ENCODE measurements at regions not wholly inside any gene's neighbourhood (a gene's known extent, or its start where the extent isn't known, plus 50 kb on each side); places are given as distances from the start of the nearest gene placed in this dataset.

DNA sequence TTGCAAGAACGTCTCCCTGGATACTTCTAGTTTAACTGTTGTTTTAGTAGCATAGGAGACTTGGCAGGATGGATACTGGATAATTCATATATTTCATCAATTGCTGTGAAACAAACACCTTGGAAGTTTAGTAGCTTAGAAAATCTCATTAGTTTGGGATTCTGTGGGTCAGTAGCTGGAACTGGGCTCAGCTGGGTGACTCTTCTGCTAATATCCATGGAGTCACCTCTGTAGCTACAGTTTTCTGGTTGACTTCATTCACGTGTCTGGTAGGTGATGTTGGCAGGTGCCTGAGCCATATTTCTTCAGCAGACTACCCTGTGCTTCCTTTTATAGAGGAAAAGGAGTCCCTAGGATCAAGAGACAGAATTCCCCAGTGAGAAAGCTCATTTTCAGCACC is 208.9 kb upstream of the PFKP start:
- no peak for DNase-seq (ENCODE audit: low read depth)

- no peak for DNase-seq (ENCODE audit: low read depth)
Observed at GRCh38 chr10:2856598-2856997, 210.8 kb upstream of the PFKP start.

DNA sequence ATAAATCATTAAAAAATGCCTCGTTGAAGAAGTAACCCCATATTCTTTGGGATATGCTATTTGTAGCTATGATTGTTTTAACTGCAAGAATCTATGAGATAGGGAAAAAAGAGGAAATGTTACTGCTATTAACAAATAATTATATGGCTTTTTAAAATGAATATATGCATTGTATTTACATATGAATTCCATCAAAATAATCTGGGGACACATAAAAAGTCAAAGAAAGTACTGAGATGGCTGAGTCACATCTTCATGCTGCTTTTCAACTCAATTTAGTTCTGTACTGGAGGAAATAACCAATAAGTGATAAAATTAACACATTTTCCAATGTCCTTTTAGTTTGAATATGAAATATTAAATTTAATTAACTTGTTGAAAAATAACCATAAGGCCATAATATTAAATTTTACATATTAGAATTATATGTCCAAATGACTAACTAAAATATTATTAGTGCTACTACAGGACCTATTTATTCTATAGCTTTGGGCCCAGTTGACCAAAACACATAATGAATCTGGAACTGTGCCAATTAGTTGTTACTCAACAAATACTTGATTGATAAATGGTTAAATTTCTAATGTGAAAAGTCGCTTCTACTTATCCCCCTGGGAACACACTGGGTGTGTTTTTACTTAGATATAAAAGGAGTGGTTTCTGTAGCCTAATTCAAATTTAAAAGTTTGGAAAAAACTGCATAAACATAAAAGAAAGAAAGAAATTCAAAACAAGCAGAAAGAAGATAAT is 214.6 kb upstream of the PFKP start:
- no peak for DNase-seq (ENCODE audit: low read depth)

DNA sequence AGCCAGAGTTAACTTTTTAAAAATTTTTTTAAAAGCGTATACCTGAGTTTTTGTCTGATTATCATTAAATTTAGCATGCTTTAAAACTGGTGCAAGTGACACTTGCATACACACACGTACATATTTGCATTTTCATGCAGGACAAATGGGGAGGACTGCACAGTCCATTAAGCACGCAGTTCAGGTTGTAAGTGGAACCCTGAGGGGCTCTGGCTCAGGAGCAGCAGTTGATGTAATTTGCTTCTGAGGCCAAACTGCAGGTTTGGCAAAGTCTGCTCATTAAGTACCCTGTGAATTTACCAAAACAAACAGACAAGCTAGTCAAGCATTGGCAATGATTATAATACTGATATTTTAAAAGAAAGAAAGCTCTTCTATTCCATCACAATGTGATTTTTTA is 215.8 kb upstream of the PFKP start:
- DNase-seq (ENCODE audit: low read depth), result no peak

GRCh38 chr10:2850202-2850601 is 217.1 kb upstream of the PFKP start:
- DNase-seq (ENCODE audit: low read depth), result no peak

GRCh38 chr10:2844925-2845324 is 222.4 kb upstream of the PFKP start:
- no peak for DNase-seq (ENCODE audit: low read depth)

GRCh38 chr10:2839081-2839725 is 228.1 kb upstream of the PFKP start:
- DNase-seq (ENCODE audit: low read depth), result no peak

DNA sequence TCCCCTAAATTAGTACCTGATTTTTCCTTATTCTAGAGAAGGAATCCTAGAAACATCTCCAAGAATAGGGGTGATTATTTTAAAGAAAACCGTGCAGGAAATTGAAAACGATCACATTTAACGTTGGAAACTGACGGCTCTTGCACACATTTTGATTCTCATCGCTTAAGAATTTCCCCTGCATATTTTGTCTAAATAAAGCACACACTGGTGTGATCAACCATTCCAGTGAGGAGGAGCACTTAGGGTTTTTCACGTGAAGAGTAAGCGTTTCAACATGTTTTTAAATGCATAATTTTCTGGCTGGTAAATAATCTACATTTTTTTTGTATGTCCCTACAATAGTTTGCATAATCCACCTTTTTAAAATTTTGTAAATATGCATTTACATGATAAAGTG is 229.7 kb upstream of the PFKP start:
- DNase-seq (ENCODE audit: low read depth), result no peak

- DNase-seq (ENCODE audit: low read depth), result no peak
Observed at GRCh38 chr10:2836921-2837662, 230.3 kb upstream of the PFKP start.

DNA sequence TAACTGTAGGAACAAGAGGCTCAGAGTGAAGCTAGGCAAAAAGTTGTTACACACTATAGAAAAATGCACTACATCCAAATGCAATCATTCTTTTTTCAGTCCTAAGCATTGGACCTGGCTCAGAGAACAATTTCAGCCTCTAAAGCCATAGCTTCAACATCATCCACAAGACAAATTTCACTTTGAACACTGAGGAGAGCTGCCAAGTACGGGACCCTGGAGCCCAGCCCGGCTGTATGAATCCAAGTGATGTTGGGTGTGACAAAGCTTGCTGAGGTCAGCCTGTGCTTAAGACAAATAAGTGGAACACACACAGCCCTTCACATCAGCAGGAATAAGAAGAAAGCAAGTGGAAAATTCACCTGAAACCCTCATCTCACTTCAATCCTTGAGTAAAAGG is 233.1 kb upstream of the PFKP start:
- no peak for DNase-seq (ENCODE audit: low read depth)

- no peak for DNase-seq (ENCODE audit: low read depth)
Observed at GRCh38 chr10:2831509-2831908, 235.8 kb upstream of the PFKP start.

- DNase-seq (ENCODE audit: low read depth), result no peak
Observed at GRCh38 chr10:2828741-2829140, 238.6 kb upstream of the PFKP start.

DNA sequence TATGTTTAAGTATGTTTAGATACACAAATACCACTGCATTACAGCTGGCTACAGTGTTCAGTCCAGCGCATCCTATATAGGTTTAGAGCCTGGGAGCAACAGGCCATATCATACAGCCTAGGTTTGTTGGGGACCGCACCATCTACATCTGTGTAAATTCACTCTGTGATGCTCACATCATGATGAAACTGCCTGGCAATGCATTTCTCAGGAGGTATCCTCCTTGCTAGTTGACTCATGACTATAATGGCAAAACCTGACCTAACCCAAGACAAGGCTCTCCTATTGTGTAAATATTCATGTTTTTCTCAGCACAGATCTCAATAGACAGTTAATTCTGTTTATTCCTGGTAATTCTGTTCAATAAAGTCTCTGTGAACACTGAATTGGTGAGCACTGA is 240.7 kb upstream of the PFKP start:
- DNase-seq (ENCODE audit: low read depth), result no peak

DNA sequence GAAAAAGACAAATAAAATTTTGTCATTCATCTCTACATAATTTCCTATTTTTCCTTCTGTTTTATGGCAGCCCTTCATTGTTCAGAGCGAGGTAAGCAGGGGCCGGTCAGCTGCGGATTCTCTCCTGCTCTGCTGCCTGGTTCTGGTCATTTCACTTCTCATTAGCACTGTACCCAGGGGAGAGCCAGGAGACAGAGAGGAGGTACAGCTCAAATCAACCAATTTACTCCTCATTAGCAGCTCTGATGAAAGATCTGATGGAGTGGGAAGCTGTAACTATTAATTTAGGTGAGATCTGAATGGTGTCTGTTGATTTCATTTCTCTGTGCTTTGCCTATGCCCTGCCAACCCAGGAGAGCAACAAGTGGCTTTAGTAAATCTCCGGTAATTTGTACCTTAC is 241.5 kb upstream of the PFKP start:
- DNase-seq (ENCODE audit: low read depth), result no peak

GRCh38 chr10:2817940-2818636 is 249.3 kb upstream of the PFKP start:
- DNase-seq (ENCODE audit: low read depth), result no peak

- no peak for DNase-seq (ENCODE audit: low read depth)
Observed at GRCh38 chr10:2813693-2814092, 253.7 kb upstream of the PFKP start.

- DNase-seq (ENCODE audit: low read depth), result no peak
Observed at GRCh38 chr10:2813286-2813685, 254.1 kb upstream of the PFKP start.

GRCh38 chr10:2812631-2813030 is 254.7 kb upstream of the PFKP start:
- DNase-seq (ENCODE audit: low read depth), result no peak

DNA sequence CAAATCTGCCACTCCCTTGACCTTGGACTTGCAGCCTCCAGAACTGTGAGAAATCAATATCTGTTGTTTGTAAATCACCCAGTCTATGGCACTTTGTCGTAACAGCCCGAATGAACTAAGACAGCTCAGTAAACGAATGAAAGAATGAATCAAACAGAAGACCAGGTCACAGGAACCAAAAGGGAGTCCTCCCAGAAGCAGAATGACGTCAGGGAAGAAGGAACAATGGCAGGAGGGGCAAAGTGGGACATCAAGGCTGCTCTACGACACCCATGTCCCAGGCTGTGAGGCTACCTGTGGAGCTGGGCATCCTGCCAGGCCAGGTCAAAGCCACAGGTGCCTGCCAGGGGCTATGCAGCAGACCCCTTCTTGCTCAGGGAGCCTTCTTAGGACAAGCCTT is 267.2 kb upstream of the PFKP start:
- DNase-seq (ENCODE audit: low read depth), result no peak

DNA sequence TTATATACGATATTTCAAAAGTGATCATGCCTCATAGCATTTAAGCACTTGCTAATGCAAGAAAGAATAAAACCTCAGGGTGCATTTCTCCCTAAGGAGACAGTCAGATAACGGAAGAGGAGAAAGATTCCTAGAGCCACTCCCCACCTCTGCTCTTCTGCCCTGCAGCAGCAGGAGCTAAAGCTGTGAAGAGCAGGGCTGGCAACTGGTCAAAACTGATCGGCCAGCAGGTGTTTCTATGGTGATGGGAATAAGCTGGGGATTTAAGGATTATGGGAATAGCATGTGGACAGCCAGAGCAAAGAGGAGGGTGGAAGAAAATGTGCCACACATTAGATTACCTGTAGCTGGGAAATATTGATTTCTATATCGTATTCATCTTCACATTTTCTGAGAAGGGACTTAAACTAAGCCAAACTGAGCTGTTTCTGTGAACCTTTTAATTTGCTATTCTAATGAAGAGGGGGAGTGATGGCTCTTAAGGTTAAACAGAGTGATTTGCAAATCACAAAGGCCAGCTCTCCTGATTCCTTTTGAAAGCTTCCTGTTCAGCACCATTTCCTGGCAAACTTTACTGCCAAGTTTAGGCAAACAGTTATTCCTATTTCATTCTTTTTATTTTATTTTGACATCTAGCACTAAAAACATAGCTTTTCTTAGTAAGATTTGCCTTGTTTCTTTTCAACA is 268.9 kb upstream of the PFKP start:
- no peak for DNase-seq (ENCODE audit: low read depth)

DNA sequence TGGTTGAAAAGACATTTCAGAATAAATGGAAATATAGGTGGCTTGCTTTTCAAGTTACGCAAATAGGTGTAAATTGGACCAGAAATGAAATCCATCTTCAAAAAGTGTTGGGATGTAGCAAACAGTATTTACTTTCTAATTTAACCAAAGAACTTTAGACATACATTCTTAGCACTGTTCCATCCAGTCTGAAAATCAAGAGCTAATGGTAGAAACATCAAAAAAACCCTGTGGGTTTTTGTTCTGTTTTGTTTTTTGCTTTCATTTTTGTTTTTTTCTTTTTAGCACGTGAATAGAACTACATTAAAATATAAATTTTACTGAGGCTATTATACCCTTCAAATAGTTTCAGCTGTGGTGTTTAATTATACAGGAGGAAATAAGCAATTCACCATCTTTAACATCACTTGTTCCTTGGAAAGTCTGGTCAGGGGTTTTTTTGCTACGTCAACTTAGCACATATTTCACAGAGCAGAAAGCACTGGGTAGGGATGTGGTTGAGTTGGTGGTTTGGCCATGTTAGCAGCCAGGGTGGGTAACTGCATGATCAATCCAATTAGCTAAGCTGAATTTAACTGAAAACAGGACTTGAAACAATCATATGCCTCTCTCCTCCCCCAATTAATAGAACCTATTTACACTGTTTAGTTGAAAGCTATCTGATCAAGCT is 275.4 kb upstream of the PFKP start:
- no peak for DNase-seq (ENCODE audit: low read depth)
